Suprapubic skin (tissue), 4 donors: ENCODE measurements at regions not wholly inside any gene's neighbourhood (a gene's known extent, or its start where the extent isn't known, plus 50 kb on each side); places are given as distances from the start of the nearest gene placed in this dataset.

Experiments
- DNase-seq, 2 donors: peaks; one replicate each; pipeline ENCODE4 v3.0.0-alpha.2; 2019; ENCODE audit warnings: low spot score in 2 of 2
- H3K27ac ChIP-seq: fragments of 200-600 bp; sonication (generic); one replicate; pipeline ENCODE4 v1.5.1; 2019
- H3K27me3 ChIP-seq: fragments of 200-600 bp; sonication (generic); one replicate; pipeline ENCODE4 v1.5.1; 2019
- H3K36me3 ChIP-seq: fragments of 200-600 bp; sonication (generic); one replicate; pipeline ENCODE4 v1.5.1; 2019
- H3K4me1 ChIP-seq: fragments of 200-600 bp; sonication (generic); one replicate; pipeline ENCODE4 v1.5.1; 2019
- H3K4me3 ChIP-seq: fragments of 200-600 bp; sonication (generic); one replicate; pipeline ENCODE4 v1.5.1; 2019; ENCODE audit warnings: mild to moderate bottlenecking
- H3K9me3 ChIP-seq: fragments of 200-600 bp; sonication (generic); one replicate; pipeline ENCODE4 v1.5.1; 2019
- CTCF ChIP-seq, 2 donors: fragments of 200-600 bp in 1 of 2; fragments of 450-650 bp in 1 of 2; sonication (generic) in 1 of 2; IDR thresholded peaks; one replicate each; pipeline ENCODE4 v1.5.1; 2016 to 2019; ENCODE audit warnings: antibody characterized with exemption in 2 of 2, mild to moderate bottlenecking in 1 of 2, moderate library complexity in 1 of 2
- EP300 ChIP-seq: sonication (generic); formaldehyde crosslinking; IDR thresholded peaks from one replicate; pipeline ENCODE4 v1.6.1; 2017; ENCODE audit warnings: antibody characterized with exemption
- POLR2A ChIP-seq, 2 donors: fragments of 450-650 bp; IDR thresholded peaks; one replicate each; pipeline ENCODE4 v1.6.1; 2017; ENCODE audit warnings: antibody characterized with exemption in 2 of 2, mild to moderate bottlenecking in 2 of 2, moderate library complexity in 2 of 2
- POLR2AphosphoS5 ChIP-seq, 3 donors: sonication (generic); formaldehyde crosslinking; IDR thresholded peaks; one replicate each; pipeline ENCODE4 v1.6.1; 2017; ENCODE audit warnings: antibody characterized with exemption in 3 of 3
- WGBS: methylation state at CpG from one replicate; pipeline ENCODE4 v1.1.5; 2018; 5-methylcytosine and 5-hydroxymethylcytosine counted together

DNA sequence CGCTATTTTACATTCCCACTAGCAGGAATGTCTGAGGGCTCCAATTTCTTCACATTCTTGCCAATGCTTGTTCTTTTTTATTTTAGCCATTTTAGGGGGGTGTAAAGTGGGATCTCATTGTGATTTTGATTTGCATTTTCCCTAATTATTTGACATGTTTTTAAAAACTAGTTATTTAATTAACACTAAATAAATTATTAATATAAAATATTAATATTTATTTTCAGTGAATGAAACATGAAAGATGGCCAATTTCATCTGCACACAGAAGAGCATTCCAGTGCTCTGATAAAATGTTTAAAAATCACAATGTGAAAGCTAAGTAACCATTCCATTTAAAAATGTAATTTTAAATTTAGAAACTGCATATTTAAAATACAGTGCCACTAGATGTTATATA, 322.2 kb upstream of the ZNF521 start:
- no peak overlapping the region for H3K4me3 ChIP-seq
- DNase-seq: no peak
- no peak overlapping the region for H3K27ac ChIP-seq
- no peak for TF ChIP-seq POLR2A (IDR thresholded peaks at IDR 0.05)
- 90% methylated on average over 1 of the region's 1 CpG for WGBS
- no peaks in the 10 kb centered on the region for H3K27me3 ChIP-seq
- no peaks in the 10 kb centered on the region for H3K4me1 ChIP-seq
- no peaks in the 10 kb centered on the region for H3K36me3 ChIP-seq
- H3K9me3 ChIP-seq: no peaks in the 10 kb centered on the region

DNA sequence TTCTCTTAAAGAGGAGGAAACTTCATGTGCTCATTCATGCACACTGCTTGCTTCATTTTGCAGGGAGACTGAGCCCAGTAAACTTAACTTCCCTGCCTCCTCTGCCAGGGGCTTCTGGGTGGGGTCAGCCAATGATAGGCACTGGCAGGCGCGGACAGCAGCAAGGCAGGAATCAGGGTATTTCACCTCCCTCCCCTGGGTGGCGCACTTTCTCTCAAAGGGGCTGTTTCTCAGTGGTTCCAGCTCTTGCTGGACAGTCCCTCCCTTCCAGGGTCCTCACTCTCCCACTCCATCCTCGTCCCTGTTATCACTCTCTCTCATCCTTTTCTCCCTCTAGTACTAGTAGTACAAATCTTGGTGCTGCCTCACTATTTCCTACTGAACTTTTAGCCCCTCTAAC, 320.5 kb upstream of the ZNF521 start:
- no peaks in the 10 kb centered on the region for H3K27me3 ChIP-seq
- no peak overlapping the region for H3K4me3 ChIP-seq
- WGBS: 79% methylated on average over 3 of the region's 4 CpGs
- H3K36me3 ChIP-seq: no peaks in the 10 kb centered on the region
- H3K4me1 ChIP-seq: no peaks in the 10 kb centered on the region
- H3K27ac ChIP-seq: no peak overlapping the region
- no peaks in the 10 kb centered on the region for H3K9me3 ChIP-seq
- TF ChIP-seq CTCF (IDR thresholded peaks at IDR 0.05): no peak
- no peak for DNase-seq

DNA sequence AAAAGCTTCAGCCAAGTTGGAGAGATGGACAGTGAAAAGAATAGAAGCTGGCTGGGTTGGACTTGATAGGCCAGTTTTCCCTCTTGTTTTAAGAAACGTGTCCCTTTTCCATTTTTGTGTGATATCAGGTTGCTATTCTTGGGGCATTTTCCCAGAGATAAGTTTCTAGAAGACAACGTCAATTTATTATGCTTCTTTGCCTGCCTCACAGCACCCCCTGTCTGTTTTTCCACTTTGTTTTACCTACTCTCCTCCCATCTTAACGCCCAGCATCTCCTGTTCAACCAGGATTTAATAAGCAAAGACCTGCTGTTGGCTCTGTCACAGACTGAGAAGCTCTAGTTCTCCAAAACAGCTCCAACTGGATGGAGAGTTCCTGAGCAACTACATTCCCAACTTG, 317.8 kb upstream of the ZNF521 start:
- Histone ChIP-seq H3K4me1 (no peaks in the 10 kb centered on the region), H3K36me3 (no peaks in the 10 kb centered on the region), H3K9me3 (no peaks in the 10 kb centered on the region), H3K27ac (no peak overlapping the region), H3K27me3 (no peaks in the 10 kb centered on the region), H3K4me3 (no peak overlapping the region)
- no peak for DNase-seq
- no peak for TF ChIP-seq CTCF (IDR thresholded peaks at IDR 0.05)
- no peak for TF ChIP-seq POLR2AphosphoS5 (IDR thresholded peaks at IDR 0.05)
- TF ChIP-seq EP300: no peak
- TF ChIP-seq POLR2A (IDR thresholded peaks at IDR 0.05): no peak
- 46% methylated on average over 3 of the region's 3 CpGs for WGBS

GRCh38 chr18:25662272-25662671, 310.3 kb upstream of the ZNF521 start:
- H3K27ac ChIP-seq: no peak overlapping the region
- no peak for DNase-seq
- H3K9me3 ChIP-seq: no peaks in the 10 kb centered on the region
- WGBS: 60% methylated on average over 4 of the region's 4 CpGs
- H3K4me1 ChIP-seq: no peaks in the 10 kb centered on the region
- no peak for TF ChIP-seq CTCF (IDR thresholded peaks at IDR 0.05)
- no peak for TF ChIP-seq POLR2A (IDR thresholded peaks at IDR 0.05)
- no peak for TF ChIP-seq POLR2AphosphoS5 (IDR thresholded peaks at IDR 0.05)
- H3K27me3 ChIP-seq: no peaks in the 10 kb centered on the region
- no peaks in the 10 kb centered on the region for H3K36me3 ChIP-seq
- H3K4me3 ChIP-seq: no peak overlapping the region

DNA sequence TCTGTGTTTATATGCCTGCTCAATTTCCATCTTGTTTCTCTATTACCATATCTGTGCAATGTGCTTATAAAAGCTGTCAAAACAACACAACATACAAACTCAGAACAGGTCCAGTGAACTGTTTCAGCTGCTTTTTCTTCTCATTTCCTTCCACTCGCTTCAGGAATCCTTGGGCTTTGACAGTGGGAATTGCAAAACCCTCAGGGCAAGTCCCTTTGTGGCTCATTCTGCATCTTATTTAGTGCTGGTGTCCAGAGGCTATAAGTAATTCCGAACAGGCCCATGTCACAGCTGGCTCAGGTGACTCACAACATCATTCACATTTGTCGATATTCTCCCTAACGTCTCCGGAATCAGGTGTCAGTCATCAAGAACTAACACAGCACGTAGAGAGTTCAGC, 309.9 kb upstream of the ZNF521 start:
- H3K27ac ChIP-seq: no peak overlapping the region
- H3K4me1 ChIP-seq: no peaks in the 10 kb centered on the region
- no peaks in the 10 kb centered on the region for H3K27me3 ChIP-seq
- no peak for TF ChIP-seq POLR2AphosphoS5 (IDR thresholded peaks at IDR 0.05)
- no peak for TF ChIP-seq EP300
- TF ChIP-seq POLR2A (IDR thresholded peaks at IDR 0.05): no peak
- no peak for TF ChIP-seq CTCF (IDR thresholded peaks at IDR 0.05)
- DNase-seq: no peak
- H3K4me3 ChIP-seq: no peak overlapping the region
- no peaks in the 10 kb centered on the region for H3K9me3 ChIP-seq
- no peaks in the 10 kb centered on the region for H3K36me3 ChIP-seq
- WGBS: 38% methylated on average over 6 of the region's 6 CpGs

DNA sequence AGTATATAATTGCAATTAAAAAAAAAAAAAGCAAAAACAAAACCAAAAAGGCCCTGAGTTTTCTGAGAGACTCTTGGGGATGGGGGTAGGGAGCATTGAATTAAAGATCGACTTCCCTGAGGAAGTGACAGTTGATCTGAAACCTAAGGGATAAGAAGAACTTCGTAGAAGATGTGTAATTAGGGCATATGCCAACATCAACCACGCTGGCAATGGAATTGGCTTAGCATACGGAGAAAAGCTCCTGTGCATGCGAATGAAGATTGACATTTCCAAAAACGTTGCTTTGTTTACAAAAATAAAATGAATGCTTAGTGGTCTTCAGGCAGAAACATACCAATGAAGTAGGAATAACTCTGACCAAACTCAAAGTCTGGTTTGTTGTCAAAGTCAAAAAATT, 307.6 kb upstream of the ZNF521 start:
- H3K36me3 ChIP-seq: no peaks in the 10 kb centered on the region
- TF ChIP-seq CTCF (IDR thresholded peaks at IDR 0.05) (no peak), POLR2A (IDR thresholded peaks at IDR 0.05) (no peak), EP300 (no peak), POLR2AphosphoS5 (IDR thresholded peaks at IDR 0.05) (no peak)
- WGBS: 81% methylated on average over 6 of the region's 6 CpGs

More for the DNA sequence above, 307.6 kb upstream of the ZNF521 start:
- Histone ChIP-seq H3K4me3 (no peak overlapping the region), H3K4me1 (no peaks in the 10 kb centered on the region), H3K9me3 (no peaks in the 10 kb centered on the region), H3K27me3 (no peaks in the 10 kb centered on the region), H3K27ac (no peak overlapping the region)
- DNase-seq: no peak
